HPDE6-E6E7 (cell line): ENCODE measurements at regions not wholly inside any gene's neighbourhood (a gene's known extent, or its start where the extent isn't known, plus 50 kb on each side); places are given as distances from the start of the nearest gene placed in this dataset.
A peak's percentile ranks its signal among the peaks of the same experiment; 100 is the strongest.
"Not testable (repeated sequence)": the region's sequence is repeated elsewhere in the genome, so short reads cannot be mapped to it uniquely, and the experiment has no call there.

ENCODE experiments used
- DNase-seq: peaks from one replicate; pipeline ENCODE4 v3.0.0; 2011; ENCODE audit warnings: missing footprints; ENCODE audit errors: extremely low spot score

GRCh38 chr14:37711831-37712475, 116.5 kb downstream of the TTC6 start:
- no peak for DNase-seq

- not testable (repeated sequence) for DNase-seq
Observed at GRCh38 chr14:37712476-37712860, 117.0 kb downstream of the TTC6 start.

GRCh38 chr14:37712976-37713431, 117.6 kb downstream of the TTC6 start:
- DNase-seq: no peak

- no peak for DNase-seq
Observed at GRCh38 chr14:37720131-37720530, 124.7 kb downstream of the TTC6 start.

- peak; percentile 15 for DNase-seq
Observed at GRCh38 chr14:37721976-37722659, 126.7 kb downstream of the TTC6 start.

GRCh38 chr14:37723515-37723914, 128.1 kb downstream of the TTC6 start:
- no peak for DNase-seq

GRCh38 chr14:37726708-37727107, 131.3 kb downstream of the TTC6 start:
- DNase-seq: no peak

- no peak for DNase-seq
Observed at GRCh38 chr14:37729218-37729617, 133.8 kb downstream of the TTC6 start.

GRCh38 chr14:37731094-37731493, 135.7 kb downstream of the TTC6 start:
- DNase-seq: no peak

GRCh38 chr14:37745657-37746056, 150.2 kb downstream of the TTC6 start:
- no peak for DNase-seq

GRCh38 chr14:37746140-37746832, 150.9 kb downstream of the TTC6 start:
- DNase-seq: no peak

- DNase-seq: no peak
Observed at GRCh38 chr14:37753459-37753858, 158.0 kb downstream of the TTC6 start.

- DNase-seq: not testable (repeated sequence)
Observed at GRCh38 chr14:37760275-37760674, 164.8 kb downstream of the TTC6 start.

- DNase-seq: no peak
Observed at GRCh38 chr14:37763266-37763665, 167.8 kb downstream of the TTC6 start.

GRCh38 chr14:37772283-37772682, 176.9 kb downstream of the TTC6 start:
- not testable (repeated sequence) for DNase-seq

GRCh38 chr14:37776791-37777499, 181.5 kb downstream of the TTC6 start:
- DNase-seq: no peak

- no peak for DNase-seq
Observed at GRCh38 chr14:37778135-37778943, 182.9 kb downstream of the TTC6 start.

GRCh38 chr14:37779480-37779879, 184.1 kb downstream of the TTC6 start:
- DNase-seq: no peak

GRCh38 chr14:37780731-37781130, 185.3 kb downstream of the TTC6 start:
- not testable (repeated sequence) for DNase-seq

GRCh38 chr14:37784203-37784826, 188.9 kb downstream of the TTC6 start:
- not testable (repeated sequence) for DNase-seq

GRCh38 chr14:37784827-37785223, 189.4 kb downstream of the TTC6 start:
- DNase-seq: not testable (repeated sequence)
